Neural cell (in vitro differentiated cells): ENCODE measurements at regions not wholly inside any gene's neighbourhood (a gene's known extent, or its start where the extent isn't known, plus 50 kb on each side); places are given as distances from the start of the nearest gene placed in this dataset.

Experiments
- H2AFZ ChIP-seq: fragments of 200-600, 300-800 bp; sonication (generic), shearing (Covaris generic); 2 replicates; pipeline ENCODE4 v1.6.0; 2014; ENCODE audit warnings: low read depth, mild to moderate bottlenecking, antibody characterized with exemption, low read length, moderate library complexity
- H3F3A ChIP-seq: fragments of 200-600 bp; shearing (Covaris generic); 2 replicates; pipeline ENCODE4 v1.6.1; 2016; ENCODE audit warnings: mild to moderate bottlenecking, moderate library complexity, mixed read lengths, antibody characterized with exemption, low read length; ENCODE audit not compliant: insufficient read depth, poor library complexity, severe bottlenecking
- H3K27ac ChIP-seq: fragments of 200-600, 300-800 bp; sonication (generic), shearing (Covaris generic); 2 replicates; pipeline ENCODE4 v1.5.1; 2014; ENCODE audit warnings: mild to moderate bottlenecking, low read length, moderate library complexity
- H3K27me3 ChIP-seq: fragments of 300-800, 200-600 bp; sonication (generic), shearing (Covaris generic); 2 replicates; pipeline ENCODE4 v1.6.0; 2014; ENCODE audit warnings: mild to moderate bottlenecking, low read depth, low read length, moderate library complexity; ENCODE audit not compliant: insufficient read depth
- H3K36me3 ChIP-seq: fragments of 300-800, 200-600 bp; sonication (generic), shearing (Covaris generic); 2 replicates; pipeline ENCODE4 v1.5.1; 2014; ENCODE audit warnings: mild to moderate bottlenecking, antibody characterized with exemption, low read length, moderate library complexity; ENCODE audit not compliant: insufficient read depth
- H3K4me2 ChIP-seq: fragments of 300-800, 200-600 bp; sonication (generic), shearing (Covaris generic); 2 replicates; pipeline ENCODE4 v1.6.0; 2014; ENCODE audit warnings: mild to moderate bottlenecking, low read length
- H3K4me3 ChIP-seq: fragments of 300-800, 200-600 bp; sonication (generic), shearing (Covaris generic); 2 replicates; pipeline ENCODE4 v1.5.1; 2014; ENCODE audit warnings: mild to moderate bottlenecking, low read length, moderate library complexity
- H3K79me2 ChIP-seq: fragments of 200-600 bp; shearing (Covaris generic); replicated peaks from 2 replicates; pipeline ENCODE4 v1.6.0; 2014; ENCODE audit warnings: mild to moderate bottlenecking, low read length, moderate library complexity; ENCODE audit not compliant: insufficient read depth
- H3K9ac ChIP-seq: fragments of 300-800, 200-600 bp; sonication (generic), shearing (Covaris generic); 2 replicates; pipeline ENCODE4 v1.6.1; 2016; ENCODE audit warnings: mild to moderate bottlenecking, low read length, mixed read lengths
- H3K9me2 ChIP-seq: fragments of 200-600 bp; shearing (Covaris generic); 2 replicates; pipeline ENCODE4 v1.6.1; 2016; ENCODE audit warnings: mild to moderate bottlenecking, low read length, mixed read lengths; ENCODE audit not compliant: insufficient read depth
- H3K9me3 ChIP-seq: fragments of 200-600, 300-800 bp; sonication (generic), shearing (Covaris generic); 2 replicates; pipeline ENCODE4 v1.6.1; 2016; ENCODE audit warnings: mild to moderate bottlenecking, mixed run types, low read length, moderate library complexity, mixed read lengths
- H4K20me1 ChIP-seq: fragments of 200-600 bp; shearing (Covaris generic); 2 replicates; pipeline ENCODE4 v1.6.1; 2016; ENCODE audit warnings: mild to moderate bottlenecking, mixed run types; ENCODE audit not compliant: insufficient read depth
- EP300 ChIP-seq: fragments of 450-650 bp; conservative IDR thresholded peaks from 2 replicates; pipeline ENCODE4 v1.6.1; 2014; ENCODE audit warnings: antibody characterized with exemption, mild to moderate bottlenecking, moderate library complexity; ENCODE audit not compliant: poor library complexity, severe bottlenecking
- EZH2 ChIP-seq: fragments of 200-600, 300-800 bp; shearing (Covaris generic), sonication (generic); IDR thresholded peaks from 2 replicates; pipeline ENCODE4 v1.6.1; 2014; ENCODE audit warnings: antibody characterized with exemption, low read length, borderline replicate concordance, mild to moderate bottlenecking; ENCODE audit not compliant: insufficient read depth, poor library complexity, severe bottlenecking
- MXI1 ChIP-seq: fragments of 450-650 bp; conservative IDR thresholded peaks from 2 replicates; pipeline ENCODE4 v1.6.1; 2014; ENCODE audit warnings: antibody characterized with exemption, mild to moderate bottlenecking; ENCODE audit not compliant: poor library complexity, severe bottlenecking
- POLR2AphosphoS5 ChIP-seq: IDR thresholded peaks from 2 replicates; pipeline ENCODE4 v1.6.1; 2012
- RAD21 ChIP-seq: fragments of 450-650 bp; conservative IDR thresholded peaks from 2 replicates; pipeline ENCODE4 v1.6.1; 2014; ENCODE audit warnings: antibody characterized with exemption, mild to moderate bottlenecking, moderate library complexity
- REST ChIP-seq: IDR thresholded peaks from 2 replicates; pipeline ENCODE4 v1.6.1; 2012; ENCODE audit warnings: borderline replicate concordance
- SMC3 ChIP-seq: fragments of 450-650 bp; conservative IDR thresholded peaks from 2 replicates; pipeline ENCODE4 v1.6.1; 2014; ENCODE audit warnings: antibody characterized with exemption, mild to moderate bottlenecking, moderate library complexity; ENCODE audit not compliant: poor library complexity
- TAF1 ChIP-seq: IDR thresholded peaks from 2 replicates; pipeline ENCODE4 v1.6.1; 2012; ENCODE audit warnings: low read depth
- TF ChIP-seq, protein P1 (sequence below): fragments of 450-650 bp; IDR thresholded peaks from 2 replicates; pipeline ENCODE4 v1.5.1; 2014; ENCODE audit warnings: antibody characterized with exemption, mild to moderate bottlenecking, moderate library complexity; ENCODE audit not compliant: poor library complexity, severe bottlenecking

GRCh38 chr11:21653951-21654421 is 538.9 kb upstream of the ANO5 start:
- no peaks in the 10 kb centered on the region for H3K27me3 ChIP-seq
- H3F3A ChIP-seq, result no peaks in the 10 kb centered on the region
- H3K4me2 ChIP-seq, result no peak overlapping the region
- no peaks in the 10 kb centered on the region for H3K9me3 ChIP-seq
- no peaks in the 10 kb centered on the region for H4K20me1 ChIP-seq
- H3K9me2 ChIP-seq, result no peaks in the 10 kb centered on the region
- TF ChIP-seq, protein P1, sequence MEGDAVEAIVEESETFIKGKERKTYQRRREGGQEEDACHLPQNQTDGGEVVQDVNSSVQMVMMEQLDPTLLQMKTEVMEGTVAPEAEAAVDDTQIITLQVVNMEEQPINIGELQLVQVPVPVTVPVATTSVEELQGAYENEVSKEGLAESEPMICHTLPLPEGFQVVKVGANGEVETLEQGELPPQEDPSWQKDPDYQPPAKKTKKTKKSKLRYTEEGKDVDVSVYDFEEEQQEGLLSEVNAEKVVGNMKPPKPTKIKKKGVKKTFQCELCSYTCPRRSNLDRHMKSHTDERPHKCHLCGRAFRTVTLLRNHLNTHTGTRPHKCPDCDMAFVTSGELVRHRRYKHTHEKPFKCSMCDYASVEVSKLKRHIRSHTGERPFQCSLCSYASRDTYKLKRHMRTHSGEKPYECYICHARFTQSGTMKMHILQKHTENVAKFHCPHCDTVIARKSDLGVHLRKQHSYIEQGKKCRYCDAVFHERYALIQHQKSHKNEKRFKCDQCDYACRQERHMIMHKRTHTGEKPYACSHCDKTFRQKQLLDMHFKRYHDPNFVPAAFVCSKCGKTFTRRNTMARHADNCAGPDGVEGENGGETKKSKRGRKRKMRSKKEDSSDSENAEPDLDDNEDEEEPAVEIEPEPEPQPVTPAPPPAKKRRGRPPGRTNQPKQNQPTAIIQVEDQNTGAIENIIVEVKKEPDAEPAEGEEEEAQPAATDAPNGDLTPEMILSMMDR, result no peak
- TF ChIP-seq RAD21 (no peak), SMC3 (no peak)
- no peak overlapping the region for H3K27ac ChIP-seq
- H3K36me3 ChIP-seq, result no peaks in the 10 kb centered on the region
- no peak overlapping the region for H2AFZ ChIP-seq
- no peak overlapping the region for H3K9ac ChIP-seq
- no peaks in the 10 kb centered on the region for H3K79me2 ChIP-seq
- no peak overlapping the region for H3K4me3 ChIP-seq

GRCh38 chr11:21656065-21656464 is 536.8 kb upstream of the ANO5 start:
- no peak overlapping the region for H2AFZ ChIP-seq

More at GRCh38 chr11:21656065-21656464, 536.8 kb upstream of the ANO5 start:
- TF ChIP-seq, protein P1, result no peak
- TF ChIP-seq RAD21, result no peak
- TF ChIP-seq EP300, result no peak
- TF ChIP-seq SMC3, result no peak
- TF ChIP-seq TAF1, result no peak
- no peak for TF ChIP-seq POLR2AphosphoS5
- TF ChIP-seq EZH2, result no peak
- no peak for TF ChIP-seq MXI1
- TF ChIP-seq REST, result no peak
- no peak overlapping the region for H3K4me3 ChIP-seq
- H3K27me3 ChIP-seq, result no peaks in the 10 kb centered on the region
- H3K4me2 ChIP-seq, result no peak overlapping the region
- H3K9me2 ChIP-seq, result no peaks in the 10 kb centered on the region
- no peak overlapping the region for H3K9ac ChIP-seq
- H4K20me1 ChIP-seq, result no peaks in the 10 kb centered on the region
- H3F3A ChIP-seq, result no peaks in the 10 kb centered on the region
- H3K79me2 ChIP-seq, result no peaks in the 10 kb centered on the region
- no peaks in the 10 kb centered on the region for H3K36me3 ChIP-seq
- H3K27ac ChIP-seq, result no peak overlapping the region
- no peaks in the 10 kb centered on the region for H3K9me3 ChIP-seq
